ENCODE measurements at regions not wholly inside any gene's neighbourhood (a gene's known extent, or its start where the extent isn't known, plus 50 kb on each side); places are given as distances from the start of the nearest gene placed in this dataset.

DNA sequence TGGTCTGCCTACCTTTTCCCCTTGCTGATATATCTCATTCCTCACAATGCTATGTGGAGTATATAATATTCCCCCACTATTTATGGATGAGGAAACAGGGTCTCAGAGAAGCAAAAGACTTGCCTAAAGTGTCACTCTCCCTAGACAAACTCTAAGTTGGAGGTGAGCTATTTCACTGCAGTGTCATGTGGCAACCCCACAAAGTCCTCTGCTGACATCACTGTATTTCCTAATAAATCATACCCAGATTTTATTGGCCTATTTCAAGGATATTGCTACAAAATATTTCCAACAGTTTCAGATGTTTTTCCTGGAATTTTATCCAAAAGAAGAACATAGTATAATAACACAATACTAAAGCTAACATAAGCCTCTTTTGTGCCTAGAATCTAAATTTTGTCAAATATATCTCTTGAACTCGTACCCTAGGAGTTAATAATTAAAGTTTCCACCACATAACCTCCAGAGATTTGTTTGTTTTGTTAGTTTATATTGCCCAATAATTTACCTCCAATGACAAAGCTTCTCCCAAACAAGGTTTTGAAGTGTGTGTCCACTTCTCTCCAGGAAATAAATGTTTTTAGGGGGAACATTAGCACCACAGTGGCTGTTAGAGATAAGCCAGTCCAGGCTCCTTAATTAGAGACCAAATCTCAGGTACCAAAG lies 215.1 kb downstream of the ASCL1 start (continued):
- no peak for TF ChIP-seq ZNF230 (CRISPR knock-in tag; IDR thresholded peaks at IDR 0.05)

GRCh38 chr12:103175625-103176024 lies 218.2 kb downstream of the ASCL1 start:
- in situ Hi-C loops (cut with HindIII; ENCODE audit: extremely low pct_ligation_motif_present, low pct_unique_long_range_greater_than_20kb) = no loop called here
- H3K27me3 ChIP-seq (ENCODE audit: control insufficient read depth in 1 of 2, insufficient read depth in 2 of 2, low read length in 2 of 2) = no peaks in the 10 kb centered on the region; a peak in 1 of 5 replicates

More at GRCh38 chr12:103175625-103176024, 218.2 kb downstream of the ASCL1 start:
- ATAC-seq = no peak
- Histone ChIP-seq H4K20me1 (ENCODE audit: insufficient read depth, low read length) (no peaks in the 10 kb centered on the region), H3K9ac (ENCODE audit: insufficient read depth, low read depth, low read length) (no peak overlapping the region), H2AFZ (ENCODE audit: low read length) (no peak overlapping the region), H3K4me1 (ENCODE audit: insufficient read depth, low read length) (no peaks in the 10 kb centered on the region), H3K4me2 (ENCODE audit: low read depth, low read length) (no peak overlapping the region), H3K36me3 (replicated peaks in 1 of 2; ENCODE audit: control insufficient read depth in 1 of 2, insufficient read depth in 2 of 2, low read length in 2 of 2) (no peaks in the 10 kb centered on the region), H3K4me3 (replicated peaks in 1 of 3; ENCODE audit: insufficient read depth in 1 of 3, low read depth in 2 of 3, low read length in 3 of 3) (no peak overlapping the region), H3K79me2 (ENCODE audit: insufficient read depth, low read length) (no peaks in the 10 kb centered on the region), H3K9me3 (ENCODE audit: low read length) (no peaks in the 10 kb centered on the region), H3K27ac (ENCODE audit: extremely low read length, insufficient read depth, low read length) (no peak overlapping the region)
- DNase-seq (ENCODE audit: low spot score) = no peak
- intact Hi-C loops (cut with micrococcal nuclease; ENCODE audit: unreplicated experiment) = no loop called here
- WGBS (ENCODE audit: low lambda C conversion rate) = 3% methylated on average over 3 of the region's 3 CpGs
- no TSS peak for BruUV-seq (replicated peaks)
- TF ChIP-seq ZNF275 (CRISPR knock-in tag; IDR thresholded peaks at IDR 0.05; ENCODE audit: borderline replicate concordance) (no peak), GZF1 (CRISPR knock-in tag; IDR thresholded peaks at IDR 0.05) (no peak), ZNF766 (CRISPR knock-in tag; IDR thresholded peaks at IDR 0.05; ENCODE audit: borderline replicate concordance) (no peak), CEBPB (IDR thresholded peaks at IDR 0.05; ENCODE audit: borderline replicate concordance, low read depth, low read length) (0 out of 2 replicates have a peak, but pooled peaks have one; percentile 43)
- TF ChIP-seq, protein P1, sequence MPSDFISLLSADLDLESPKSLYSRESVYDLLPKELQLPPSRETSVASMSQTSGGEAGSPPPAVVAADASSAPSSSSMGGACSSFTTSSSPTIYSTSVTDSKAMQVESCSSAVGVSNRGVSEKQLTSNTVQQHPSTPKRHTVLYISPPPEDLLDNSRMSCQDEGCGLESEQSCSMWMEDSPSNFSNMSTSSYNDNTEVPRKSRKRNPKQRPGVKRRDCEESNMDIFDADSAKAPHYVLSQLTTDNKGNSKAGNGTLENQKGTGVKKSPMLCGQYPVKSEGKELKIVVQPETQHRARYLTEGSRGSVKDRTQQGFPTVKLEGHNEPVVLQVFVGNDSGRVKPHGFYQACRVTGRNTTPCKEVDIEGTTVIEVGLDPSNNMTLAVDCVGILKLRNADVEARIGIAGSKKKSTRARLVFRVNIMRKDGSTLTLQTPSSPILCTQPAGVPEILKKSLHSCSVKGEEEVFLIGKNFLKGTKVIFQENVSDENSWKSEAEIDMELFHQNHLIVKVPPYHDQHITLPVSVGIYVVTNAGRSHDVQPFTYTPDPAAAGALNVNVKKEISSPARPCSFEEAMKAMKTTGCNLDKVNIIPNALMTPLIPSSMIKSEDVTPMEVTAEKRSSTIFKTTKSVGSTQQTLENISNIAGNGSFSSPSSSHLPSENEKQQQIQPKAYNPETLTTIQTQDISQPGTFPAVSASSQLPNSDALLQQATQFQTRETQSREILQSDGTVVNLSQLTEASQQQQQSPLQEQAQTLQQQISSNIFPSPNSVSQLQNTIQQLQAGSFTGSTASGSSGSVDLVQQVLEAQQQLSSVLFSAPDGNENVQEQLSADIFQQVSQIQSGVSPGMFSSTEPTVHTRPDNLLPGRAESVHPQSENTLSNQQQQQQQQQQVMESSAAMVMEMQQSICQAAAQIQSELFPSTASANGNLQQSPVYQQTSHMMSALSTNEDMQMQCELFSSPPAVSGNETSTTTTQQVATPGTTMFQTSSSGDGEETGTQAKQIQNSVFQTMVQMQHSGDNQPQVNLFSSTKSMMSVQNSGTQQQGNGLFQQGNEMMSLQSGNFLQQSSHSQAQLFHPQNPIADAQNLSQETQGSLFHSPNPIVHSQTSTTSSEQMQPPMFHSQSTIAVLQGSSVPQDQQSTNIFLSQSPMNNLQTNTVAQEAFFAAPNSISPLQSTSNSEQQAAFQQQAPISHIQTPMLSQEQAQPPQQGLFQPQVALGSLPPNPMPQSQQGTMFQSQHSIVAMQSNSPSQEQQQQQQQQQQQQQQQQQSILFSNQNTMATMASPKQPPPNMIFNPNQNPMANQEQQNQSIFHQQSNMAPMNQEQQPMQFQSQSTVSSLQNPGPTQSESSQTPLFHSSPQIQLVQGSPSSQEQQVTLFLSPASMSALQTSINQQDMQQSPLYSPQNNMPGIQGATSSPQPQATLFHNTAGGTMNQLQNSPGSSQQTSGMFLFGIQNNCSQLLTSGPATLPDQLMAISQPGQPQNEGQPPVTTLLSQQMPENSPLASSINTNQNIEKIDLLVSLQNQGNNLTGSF (CRISPR knock-in tag; IDR thresholded peaks at IDR 0.05) = no peak
- no peak for FAIRE-seq
- ChIA-PET CTCF (ENCODE audit: low intra/inter-chr PET ratio, low total read pairs) (no interaction called here), POLR2A (no interaction called here)
